Heart left ventricle (tissue), 16 donors: ENCODE measurements at regions not wholly inside any gene's neighbourhood (a gene's known extent, or its start where the extent isn't known, plus 50 kb on each side); places are given as distances from the start of the nearest gene placed in this dataset.

Experiments
- ATAC-seq, 4 donors: fragments of 200-7000 bp; cut with Tn5 transposase; one replicate each; pipeline ENCODE4 v1.9.1; 2020 to 2022; ENCODE audit warnings: moderate library complexity in 4 of 4, mild to moderate bottlenecking in 3 of 4, moderate number of reproducible peaks in 1 of 4
- DNase-seq, 5 donors: peaks; one replicate each; pipeline ENCODE4 v3.0.0-alpha.2; 2020
- H3K27ac ChIP-seq, 12 donors: fragments of 200-600 bp; sonication (generic) in 4 of 12; one replicate each; pipeline versions ENCODE4 v1.5.0 to v1.8.0; 2016 to 2022; ENCODE audit warnings: mild to moderate bottlenecking in 2 of 12
- H3K27me3 ChIP-seq, 9 donors: fragments of 200-600 bp; sonication (generic) in 2 of 9; one replicate each; pipeline versions ENCODE4 v1.5.1 to v1.8.0; 2016 to 2022; ENCODE audit warnings: mild to moderate bottlenecking in 3 of 9
- H3K36me3 ChIP-seq, 9 donors: fragments of 200-600 bp; sonication (generic) in 2 of 9; one replicate each; pipeline versions ENCODE4 v1.5.0 to v1.8.0; 2018 to 2022; ENCODE audit warnings: mild to moderate bottlenecking in 2 of 9
- H3K4me1 ChIP-seq, 12 donors: fragments of 200-600 bp; sonication (generic) in 4 of 12; one replicate each; pipeline versions ENCODE4 v1.5.0 to v1.8.0; 2016 to 2022; ENCODE audit warnings: mild to moderate bottlenecking in 3 of 12
- H3K4me3 ChIP-seq, 12 donors: fragments of 200-600 bp; sonication (generic) in 4 of 12; one replicate each; pipeline versions ENCODE4 v1.5.0 to v1.8.0; 2017 to 2022; ENCODE audit warnings: mild to moderate bottlenecking in 9 of 12, moderate library complexity in 4 of 12
- H3K9me3 ChIP-seq, 12 donors: fragments of 200-600 bp; sonication (generic) in 4 of 12; one replicate each; pipeline versions ENCODE4 v1.5.0 to v1.8.0; 2016 to 2022; ENCODE audit warnings: mild to moderate bottlenecking in 1 of 12
- POLR2A ChIP-seq, 2 donors: fragments of 450-650 bp; IDR thresholded peaks; one replicate each; pipeline ENCODE4 v1.6.1; 2017; ENCODE audit warnings: antibody characterized with exemption in 2 of 2, mild to moderate bottlenecking in 2 of 2, moderate library complexity in 2 of 2
- WGBS, 4 donors: extraction: QIAGEN DNeasy Blood & Tissue Kit in 2 of 4; methylation state at CpG; one replicate each; pipeline versions ENCODE4 v1.1.5 to v1.1.7; 2013 to 2018; 5-methylcytosine and 5-hydroxymethylcytosine counted together
- intact Hi-C, 10 donors: fragments of 100-400 bp; cut with DNase I; formaldehyde crosslinking; loops; one replicate each; pipeline versions ENCODE4 v1.11.1 to v1.14.2; 2022
- TF ChIP-seq, protein P1 (sequence below), 12 donors: fragments of 200-600 bp; sonication (generic) in 4 of 12; IDR thresholded peaks; one replicate each; pipeline versions ENCODE4 v1.5.0 to v1.8.0; 2018 to 2022; ENCODE audit warnings: antibody characterized with exemption in 12 of 12, mild to moderate bottlenecking in 5 of 12
- donor health status: ischemic (EF 13 %, LVEDD 7.1; RV severe dilation, severe dysfunction).
- donor health status: healthy with polysubstance abuse.
- donor health status: DM: no; HTN: yes; CAD: no.
- donor health status: DM: no; HTN: no; CAD: no.
- donor health status: ischemic (EF 25% LVEDD 6.9; RV normal size, moderate dysfunction).
- donor health status: ischemic (EF 25% LVEDD 5.7; RV mildly dilated, moderate dysfunction).
- donor health status: healthy.
- donor health status: DM: yes; HTN: yes; CAD: no.
- donor health status: ischemic (EF 35%, LVEDD 5.7; RV mildly dilated, moderate dysfunction).
- donor health status: nonischemic (EF 11% LVEDD 7.7; RV severe dilation, severe dysfunction).
- donor health status: DM: yes; HTN: yes; CAD: no.
- donor health status: PGD.
- donor health status: ischemic (EF 29% LVEDD 5.4; RV normal size, mild dysfunction).
- donor health status: nonischemic (EF 23%, LVEDD 6.1; RV moderate dilation, normal function).

GRCh38 chrX:39840133-39840532 lies 257.6 kb downstream of the BCOR start:
- H3K4me1 ChIP-seq = peaks cover 0 to 4% (median 0%) of the 10 kb centered on the region in 12 donors
- no peak overlapping the region for H3K27ac ChIP-seq
- no peaks in the 10 kb centered on the region for H3K9me3 ChIP-seq
- TF ChIP-seq POLR2A (IDR thresholded peaks at IDR 0.05) = no peak
- TF ChIP-seq, protein P1, sequence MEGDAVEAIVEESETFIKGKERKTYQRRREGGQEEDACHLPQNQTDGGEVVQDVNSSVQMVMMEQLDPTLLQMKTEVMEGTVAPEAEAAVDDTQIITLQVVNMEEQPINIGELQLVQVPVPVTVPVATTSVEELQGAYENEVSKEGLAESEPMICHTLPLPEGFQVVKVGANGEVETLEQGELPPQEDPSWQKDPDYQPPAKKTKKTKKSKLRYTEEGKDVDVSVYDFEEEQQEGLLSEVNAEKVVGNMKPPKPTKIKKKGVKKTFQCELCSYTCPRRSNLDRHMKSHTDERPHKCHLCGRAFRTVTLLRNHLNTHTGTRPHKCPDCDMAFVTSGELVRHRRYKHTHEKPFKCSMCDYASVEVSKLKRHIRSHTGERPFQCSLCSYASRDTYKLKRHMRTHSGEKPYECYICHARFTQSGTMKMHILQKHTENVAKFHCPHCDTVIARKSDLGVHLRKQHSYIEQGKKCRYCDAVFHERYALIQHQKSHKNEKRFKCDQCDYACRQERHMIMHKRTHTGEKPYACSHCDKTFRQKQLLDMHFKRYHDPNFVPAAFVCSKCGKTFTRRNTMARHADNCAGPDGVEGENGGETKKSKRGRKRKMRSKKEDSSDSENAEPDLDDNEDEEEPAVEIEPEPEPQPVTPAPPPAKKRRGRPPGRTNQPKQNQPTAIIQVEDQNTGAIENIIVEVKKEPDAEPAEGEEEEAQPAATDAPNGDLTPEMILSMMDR (IDR thresholded peaks at IDR 0.05) = no peak
- ATAC-seq = no peak
- H3K4me3 ChIP-seq = no peak overlapping the region
- intact Hi-C loops = no loop called here
- no peak for DNase-seq
- no peaks in the 10 kb centered on the region for H3K36me3 ChIP-seq
- peaks cover 0 to 10% (median 0%) of the 10 kb centered on the region in 9 donors for H3K27me3 ChIP-seq
- WGBS, 4 donors = 91 to 95% (median 95%) methylated on average over 7 to 14 of the region's 14 CpGs

DNA sequence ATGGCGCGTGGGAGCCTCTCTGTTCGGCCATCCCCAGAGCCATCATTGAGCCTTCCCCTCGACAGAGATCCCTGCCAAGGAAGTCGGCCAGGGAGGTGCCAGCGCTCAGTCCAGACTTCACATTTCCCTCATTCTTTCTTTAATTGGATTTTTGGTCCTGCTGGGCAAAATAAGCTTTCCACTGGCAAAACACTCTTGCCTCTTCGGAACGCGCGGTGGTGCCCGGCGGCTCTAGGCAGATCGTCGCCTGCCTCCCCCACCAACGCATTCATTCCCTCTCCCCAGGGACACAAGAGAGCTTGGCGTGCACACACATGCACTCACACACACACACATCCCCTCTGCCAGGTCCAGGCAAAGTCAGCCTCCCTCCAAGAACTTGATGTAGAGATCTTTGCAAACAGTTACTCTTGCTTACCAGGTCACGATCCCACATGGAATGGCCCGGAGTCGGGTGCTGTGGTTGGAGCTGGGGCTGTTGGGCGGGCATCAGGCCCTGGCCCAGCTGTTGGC lies 257.1 kb downstream of the BCOR start:
- H3K4me3 ChIP-seq = no peak overlapping the region
- no peak for TF ChIP-seq POLR2A (IDR thresholded peaks at IDR 0.05)
- TF ChIP-seq, protein P1 (IDR thresholded peaks at IDR 0.05) = no peak
- H3K36me3 ChIP-seq = no peaks in the 10 kb centered on the region
- intact Hi-C loops = no loop called here
- peaks cover 0 to 10% (median 0%) of the 10 kb centered on the region in 9 donors for H3K27me3 ChIP-seq
- WGBS, 4 donors = 84 to 96% (median 92%) methylated on average over 18 to 20 of the region's 20 CpGs
- ATAC-seq = no peak
- peaks cover 0 to 4% (median 0%) of the 10 kb centered on the region in 12 donors for H3K4me1 ChIP-seq
- DNase-seq = no peak
- peaks cover 0 to 2% (median 0%) of the 10 kb centered on the region in 12 donors for H3K9me3 ChIP-seq
- H3K27ac ChIP-seq = no peak overlapping the region

DNA sequence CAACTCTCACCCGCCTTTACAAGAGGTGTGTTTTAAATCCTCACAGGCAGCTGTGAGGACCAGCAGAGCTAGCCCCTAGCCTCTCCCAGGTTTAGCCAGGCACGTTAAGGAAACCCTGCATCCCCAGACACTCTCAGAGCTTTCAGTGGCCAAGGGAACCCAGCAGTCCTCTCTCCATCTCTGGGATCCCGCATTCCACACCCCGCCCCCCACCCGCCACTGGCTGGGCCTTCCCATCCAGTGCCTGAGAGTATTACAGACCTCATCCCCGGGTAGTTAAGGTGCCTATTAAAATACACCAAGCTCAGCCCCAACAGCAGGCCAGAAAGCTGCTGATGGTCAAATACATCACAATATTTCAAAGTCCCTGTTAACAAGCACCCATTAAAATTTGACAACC lies 256.2 kb downstream of the BCOR start:
- H3K4me1 ChIP-seq = peaks cover 0 to 4% (median 0%) of the 10 kb centered on the region in 12 donors
- TF ChIP-seq, protein P1 (IDR thresholded peaks at IDR 0.05) = no peak
- no peak for TF ChIP-seq POLR2A (IDR thresholded peaks at IDR 0.05)
- peaks cover 0 to 10% (median 0%) of the 10 kb centered on the region in 9 donors for H3K27me3 ChIP-seq
- DNase-seq = no peak
- H3K9me3 ChIP-seq = peaks cover 0 to 9% (median 0%) of the 10 kb centered on the region in 12 donors
- WGBS, 4 donors = 58 to 90% (median 76%) methylated on average over 4 to 6 of the region's 6 CpGs
- no peak overlapping the region for H3K4me3 ChIP-seq
- intact Hi-C loops = no loop called here
- no peaks in the 10 kb centered on the region for H3K36me3 ChIP-seq
- no peak overlapping the region for H3K27ac ChIP-seq
- ATAC-seq = no peak

GRCh38 chrX:39842281-39842973 lies 255.3 kb downstream of the BCOR start:
- Histone ChIP-seq H3K9me3 (peaks cover 0 to 9% (median 0%) of the 10 kb centered on the region in 12 donors), H3K4me3 (no peak overlapping the region), H3K36me3 (no peaks in the 10 kb centered on the region), H3K27me3 (peaks cover 0 to 10% (median 0%) of the 10 kb centered on the region in 9 donors), H3K27ac (no peak overlapping the region), H3K4me1 (no peaks in the 10 kb centered on the region)
- DNase-seq (no peak), ATAC-seq (no peak)
- intact Hi-C loops = no loop called here
- WGBS, 4 donors = 83 to 98% (median 91%) methylated on average over 10 of the region's 10 CpGs
- TF ChIP-seq POLR2A (IDR thresholded peaks at IDR 0.05) = no peak
- TF ChIP-seq, protein P1 (IDR thresholded peaks at IDR 0.05) = no peak
